Dedifferentiated amniotic fluid mesenchymal stem cell (primary cell): ENCODE measurements at regions not wholly inside any gene's neighbourhood (a gene's known extent, or its start where the extent isn't known, plus 50 kb on each side); places are given as distances from the start of the nearest gene placed in this dataset.
"Not testable (repeated sequence)": the region's sequence is repeated elsewhere in the genome, so short reads cannot be mapped to it uniquely, and the experiment has no call there.

Experiments
- DNase-seq: peaks from one replicate; pipeline ENCODE4 v3.0.0-alpha.2; 2016; ENCODE audit errors: extremely low spot score

DNA sequence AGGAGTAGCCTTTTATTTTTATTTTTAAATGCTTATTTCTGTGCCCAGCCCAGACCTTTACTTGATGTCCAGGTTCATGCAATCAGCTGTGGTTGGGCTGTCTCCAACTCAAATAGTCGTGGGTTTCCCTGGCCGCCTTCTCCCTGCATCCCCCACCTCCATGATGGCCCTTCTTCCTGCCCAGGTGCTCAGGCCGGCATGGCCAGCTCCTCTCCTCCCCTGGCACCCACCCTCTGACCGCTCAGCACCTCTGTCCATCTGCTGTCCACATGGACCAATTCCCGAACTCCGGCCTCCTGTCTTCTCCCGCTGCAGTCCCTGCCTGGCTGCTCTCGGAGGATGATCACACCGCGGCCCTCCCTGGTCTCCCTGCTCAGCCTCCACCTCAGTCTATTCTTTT, 81.2 kb upstream of the SULF2 start:
- no peak for DNase-seq

DNA sequence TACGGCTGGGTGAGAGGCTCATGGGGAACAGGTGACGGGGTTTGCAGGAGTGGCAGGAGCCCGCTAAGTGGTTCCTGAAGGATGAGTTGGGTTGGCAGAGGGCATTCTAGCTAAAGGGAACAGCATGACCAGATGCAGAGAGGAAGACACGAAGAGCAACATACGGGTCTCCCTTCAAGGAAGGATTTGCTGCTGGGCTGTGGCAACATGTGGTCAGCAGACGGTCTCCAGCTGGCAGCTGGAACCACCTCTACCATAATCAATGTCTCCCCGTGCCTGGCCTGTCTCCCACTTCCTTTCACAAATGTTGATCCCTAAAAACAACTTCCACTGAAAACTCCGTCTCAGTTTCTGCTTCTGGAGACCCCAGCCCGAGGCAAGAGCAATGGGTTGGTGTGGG, 80.6 kb upstream of the SULF2 start:
- no peak for DNase-seq

DNA sequence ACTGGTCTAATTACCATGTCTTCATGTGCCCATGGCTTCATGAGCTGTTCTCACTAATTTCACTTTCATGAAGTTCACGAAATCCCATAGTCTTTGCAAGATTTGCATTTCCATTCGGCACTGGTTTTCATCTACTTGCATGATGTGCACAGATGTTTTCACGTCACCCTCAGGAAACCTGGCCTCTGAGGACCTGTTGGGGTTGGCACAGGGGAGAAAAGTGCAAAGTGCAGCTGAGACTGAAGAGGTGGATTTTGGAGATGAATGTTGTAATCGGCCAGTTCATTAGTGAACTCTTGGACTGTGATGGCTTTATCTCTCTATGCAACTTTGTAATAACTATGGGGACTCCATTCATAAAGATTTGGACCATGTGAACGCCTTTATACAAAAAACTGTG, 80.2 kb upstream of the SULF2 start:
- no peak for DNase-seq

DNA sequence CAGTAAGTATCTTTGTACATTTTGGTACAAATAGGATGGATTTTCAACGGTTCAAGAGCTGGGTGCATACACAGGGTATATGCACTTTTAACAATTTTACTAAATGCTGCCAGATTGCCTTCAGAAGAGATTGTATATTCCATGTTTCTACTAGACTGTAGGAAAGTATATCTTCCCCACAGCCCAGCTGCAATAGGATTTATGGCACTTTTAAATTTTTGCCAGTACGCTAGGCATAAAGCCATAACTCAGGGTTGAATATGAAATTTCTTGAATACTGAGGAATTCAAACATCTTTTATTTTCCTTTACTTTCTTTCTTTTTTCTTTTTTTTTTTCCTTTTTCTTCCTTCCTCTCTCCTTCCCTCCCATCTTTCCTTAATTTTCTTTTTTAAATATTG, 78.7 kb upstream of the SULF2 start:
- no peak for DNase-seq

DNA sequence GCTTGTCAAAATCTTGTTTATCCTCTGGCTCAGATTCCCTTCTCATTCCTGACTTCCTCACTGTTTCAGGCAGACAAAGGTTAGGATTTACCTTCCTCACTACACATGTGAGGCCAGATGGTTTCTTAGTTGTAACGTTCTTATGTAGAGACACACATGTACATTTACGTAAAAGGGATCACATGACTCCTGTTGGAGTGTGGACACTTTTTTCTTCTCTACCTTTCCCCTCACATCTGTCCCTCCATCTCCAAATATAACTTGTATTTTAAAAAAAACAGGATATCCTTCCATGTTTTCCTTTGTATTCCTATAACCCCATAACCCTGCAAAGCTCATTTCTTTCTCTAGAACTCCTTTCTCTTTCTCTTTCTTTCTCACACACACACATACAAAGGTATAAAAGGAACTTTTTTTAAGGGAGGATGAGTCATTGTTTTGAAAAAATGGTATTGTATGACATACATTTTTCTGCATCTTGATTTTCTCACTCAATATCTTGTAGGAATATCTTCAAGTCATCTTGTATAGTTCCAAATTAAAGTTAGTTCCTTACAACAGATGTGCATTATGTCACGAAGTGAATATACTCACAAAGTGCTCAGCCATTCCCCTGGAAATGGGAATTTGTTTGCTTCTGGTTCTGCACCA, 78.2 kb upstream of the SULF2 start:
- no peak for DNase-seq

DNA sequence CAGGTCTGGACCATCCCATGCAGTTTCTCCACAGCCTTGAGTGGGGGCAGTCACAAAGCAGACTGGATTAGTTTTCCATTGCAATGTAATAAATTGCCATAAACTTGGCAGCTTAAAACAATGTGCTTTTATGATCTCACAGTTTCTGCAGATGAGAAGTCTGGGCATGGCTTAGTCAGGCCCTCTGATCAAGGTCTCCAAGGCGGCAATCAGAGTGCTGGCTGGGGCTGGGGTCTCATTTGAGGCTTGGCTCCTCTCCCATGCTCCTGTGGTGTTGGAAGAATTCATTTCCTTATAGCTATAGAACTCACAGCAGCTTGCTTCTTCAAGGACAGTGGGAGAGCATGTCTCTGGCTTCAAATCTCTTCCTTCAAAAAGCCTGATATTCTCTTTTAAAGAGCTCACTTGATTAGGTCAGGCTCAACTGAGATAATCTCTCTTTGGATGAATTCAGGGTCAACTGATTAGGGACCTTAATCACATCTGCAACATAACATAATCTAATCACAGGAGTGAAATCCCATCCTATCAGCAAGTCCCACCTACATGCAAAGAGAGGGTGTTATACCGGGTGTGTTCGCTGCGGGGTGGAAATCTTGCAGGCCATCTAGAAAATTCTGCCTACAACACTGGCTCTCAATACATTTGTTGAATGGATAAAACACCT, 77.4 kb upstream of the SULF2 start:
- no peak for DNase-seq

DNA sequence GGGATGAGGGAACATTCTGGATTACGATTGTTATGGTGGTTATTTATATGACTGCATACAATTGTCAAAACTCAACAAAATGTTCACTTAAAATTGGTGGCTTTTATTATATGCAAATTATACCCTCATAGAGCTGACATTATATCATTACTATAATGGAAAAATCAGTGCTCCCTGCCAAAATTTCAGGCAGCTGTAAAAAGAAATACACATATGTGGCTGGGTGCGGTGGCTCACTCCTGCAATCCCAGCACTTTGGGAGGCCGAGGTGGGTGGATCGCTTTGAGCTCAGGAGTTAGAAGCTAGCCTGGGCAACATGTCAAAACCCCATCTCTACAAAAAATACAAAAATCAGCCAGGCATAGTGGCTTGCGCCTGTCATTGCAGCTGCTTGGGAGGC, 75.8 kb upstream of the SULF2 start:
- no peak for DNase-seq

DNA sequence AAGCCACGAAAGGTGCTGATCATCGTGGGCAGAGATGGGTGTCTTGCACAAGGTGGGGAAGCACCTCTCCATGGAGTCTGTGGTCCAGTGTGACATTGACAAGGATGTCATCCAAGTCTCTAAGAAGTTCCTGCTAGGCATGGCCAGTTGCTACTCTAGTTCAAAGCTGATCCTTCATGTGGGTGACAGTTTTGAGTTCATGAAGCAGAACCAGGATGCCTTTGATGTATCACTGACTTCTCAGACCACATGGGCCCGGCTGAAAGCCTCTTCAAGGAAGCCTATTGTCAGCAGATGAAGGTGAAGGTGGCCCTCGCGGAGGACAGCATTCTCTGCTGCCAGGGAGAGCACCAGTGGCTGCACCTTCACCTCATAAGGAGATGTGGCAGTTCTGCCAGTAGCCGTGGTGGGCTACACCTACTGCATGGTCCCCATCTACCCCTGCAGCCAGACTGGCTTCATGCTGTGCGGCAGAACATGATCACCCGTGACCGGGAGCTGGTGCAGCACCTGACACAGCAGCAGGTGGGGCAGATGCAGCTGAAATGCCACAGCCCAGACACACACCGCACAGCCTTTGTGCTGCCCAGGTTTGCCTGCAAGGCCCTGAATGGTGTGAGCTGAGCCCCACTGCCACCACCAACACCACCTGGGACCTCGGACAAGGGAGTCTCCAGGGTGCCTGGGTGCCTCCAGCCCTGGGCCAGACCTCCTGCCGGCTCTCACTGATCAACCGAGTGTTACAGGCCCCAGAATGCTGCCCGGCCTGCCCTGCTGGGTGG, 75.0 kb upstream of the SULF2 start:
- DNase-seq, result no peak

DNA sequence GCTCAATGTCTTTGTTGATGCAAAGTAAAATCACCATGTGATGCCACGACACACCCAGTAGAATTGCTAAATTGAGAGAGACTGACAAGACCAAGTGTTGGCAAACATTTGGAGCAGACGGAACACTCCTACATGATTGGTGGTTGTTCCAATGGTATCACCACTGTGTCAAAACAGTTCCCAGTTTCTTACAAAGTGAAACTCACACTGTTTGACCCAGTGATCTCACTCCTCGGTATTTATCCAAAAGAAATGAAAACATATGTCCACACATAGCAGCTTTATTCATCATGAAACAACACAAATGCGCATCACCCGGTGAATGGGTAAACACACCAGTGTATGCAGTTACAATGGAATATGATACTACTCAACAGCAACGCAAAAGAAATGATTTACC, 74.0 kb upstream of the SULF2 start:
- DNase-seq, result no peak

DNA sequence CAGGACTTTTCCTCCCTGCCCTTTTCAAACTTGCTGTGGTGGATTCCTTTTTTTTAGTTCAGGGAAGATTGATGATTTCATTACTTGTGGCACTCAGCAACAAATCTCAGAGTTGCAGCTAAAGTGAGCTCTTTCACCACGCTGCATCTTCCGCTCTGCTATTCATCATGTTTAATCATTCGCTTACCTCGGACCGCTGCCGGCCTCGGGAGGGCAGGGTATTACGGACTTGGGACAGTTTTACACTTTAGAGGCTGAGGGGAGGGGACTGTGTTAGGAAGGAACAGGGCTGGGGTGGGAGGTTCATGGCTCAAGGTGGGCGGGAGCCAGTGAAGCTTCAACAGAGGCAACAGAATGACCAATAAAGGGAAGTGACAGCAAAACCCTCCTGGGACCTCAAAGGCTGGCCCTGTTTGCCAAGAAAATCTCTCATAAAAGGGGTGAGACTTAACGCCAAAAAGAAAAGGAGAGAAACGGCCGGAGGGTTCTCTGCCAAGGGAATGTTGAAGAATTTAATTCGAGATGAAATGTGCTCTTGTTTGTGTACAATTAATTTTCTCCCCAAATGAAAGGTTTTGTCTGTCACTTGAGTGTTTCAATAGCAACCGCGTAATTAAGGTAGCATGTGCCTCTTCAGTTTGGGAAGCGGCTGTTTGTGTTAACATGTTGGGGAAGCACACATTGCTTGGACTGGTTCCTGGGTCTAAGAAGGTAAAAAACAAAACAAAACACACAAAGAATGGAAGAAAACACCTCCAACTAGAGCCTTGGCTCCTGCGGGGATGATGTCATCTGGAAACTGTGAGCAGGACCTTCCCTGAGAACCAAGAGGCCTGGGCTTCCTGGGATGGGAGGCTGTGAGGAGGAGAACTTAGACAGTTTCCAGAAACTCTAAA, 72.5 kb upstream of the SULF2 start:
- no peak for DNase-seq

DNA sequence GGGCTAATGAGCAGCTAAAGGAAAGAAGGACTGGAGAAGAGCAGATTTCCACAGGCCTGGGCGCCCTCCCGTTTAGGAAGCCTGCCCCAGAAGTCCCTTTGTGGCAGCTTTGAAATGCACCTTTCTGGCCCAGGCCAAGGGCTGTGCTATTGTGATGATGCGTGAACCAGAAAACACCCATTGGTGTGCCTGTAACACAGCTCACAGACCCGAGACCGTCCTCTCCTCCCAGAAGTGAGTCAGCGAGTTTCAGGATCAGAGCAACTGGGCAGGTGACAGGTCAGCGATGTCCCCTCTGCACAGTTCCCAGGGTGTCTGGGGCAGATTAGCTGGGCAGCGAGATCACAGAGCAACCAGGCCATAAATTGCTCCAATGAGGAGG, 71.9 kb upstream of the SULF2 start:
- no peak for DNase-seq

DNA sequence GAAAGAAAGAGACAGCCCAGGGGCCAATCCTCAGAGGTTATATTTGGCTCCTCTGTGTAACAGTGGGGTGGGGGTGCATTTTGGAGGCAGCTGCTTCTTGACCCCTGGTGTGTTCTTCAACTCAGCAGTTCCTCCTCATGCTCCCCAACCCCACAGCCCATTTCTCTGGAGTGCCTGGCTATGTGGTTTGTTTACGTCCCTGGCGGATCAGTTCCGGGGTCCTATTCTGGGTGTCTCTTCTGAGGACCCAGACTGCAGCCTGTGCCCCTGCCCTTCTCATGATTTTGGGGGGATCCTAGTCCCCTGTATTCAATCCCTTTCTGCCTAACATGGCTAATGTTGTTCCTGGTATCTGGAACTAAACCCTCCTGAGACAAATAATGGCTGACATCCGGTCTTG, 70.5 kb upstream of the SULF2 start:
- no peak for DNase-seq

DNA sequence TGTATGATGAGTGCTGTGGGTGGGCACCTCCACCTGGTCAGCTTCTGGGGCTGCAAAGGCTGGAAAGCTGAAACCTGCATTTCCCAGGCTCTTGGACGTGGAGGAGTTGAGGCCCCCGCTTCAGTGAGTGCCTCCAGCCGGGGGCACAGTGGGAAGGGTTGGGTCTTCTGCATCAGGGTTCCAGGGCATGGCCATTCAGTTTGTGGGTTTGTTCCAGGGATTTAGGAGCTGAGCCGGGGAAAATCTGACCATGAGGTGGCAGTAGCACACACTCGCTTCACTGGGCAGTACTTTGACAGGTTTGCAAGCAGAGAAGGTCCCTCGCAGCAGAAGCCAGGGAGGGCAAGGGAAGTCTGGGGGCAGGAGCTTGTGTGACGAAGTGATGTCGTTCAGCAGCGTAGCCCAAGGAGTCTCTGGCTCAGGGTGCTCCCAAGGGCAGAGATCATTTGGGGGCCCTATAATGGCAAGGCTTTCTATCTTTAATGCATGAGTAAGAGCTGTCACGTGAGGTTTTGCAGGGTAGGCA, 69.5 kb upstream of the SULF2 start:
- no peak for DNase-seq

DNA sequence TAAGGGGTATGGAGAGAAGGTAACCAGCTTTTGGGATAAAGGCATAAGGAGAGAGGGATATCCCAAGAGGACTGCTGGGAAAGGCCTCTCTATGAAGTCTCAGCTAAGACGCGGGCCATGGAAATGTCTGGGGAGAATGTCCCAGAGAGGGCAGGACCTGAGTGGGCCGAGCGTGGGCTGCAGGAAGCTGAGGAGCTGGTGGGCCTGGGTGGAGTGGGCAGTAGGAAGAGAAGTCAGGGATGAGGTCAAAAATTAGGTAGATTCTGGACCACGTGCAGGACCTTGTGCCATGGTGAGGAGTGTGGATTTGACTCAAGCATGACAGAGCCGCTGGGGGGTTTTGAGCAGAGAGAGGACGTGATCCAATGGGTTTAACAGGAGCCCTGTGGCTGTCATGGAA, 66.5 kb upstream of the SULF2 start:
- DNase-seq, result no peak

DNA sequence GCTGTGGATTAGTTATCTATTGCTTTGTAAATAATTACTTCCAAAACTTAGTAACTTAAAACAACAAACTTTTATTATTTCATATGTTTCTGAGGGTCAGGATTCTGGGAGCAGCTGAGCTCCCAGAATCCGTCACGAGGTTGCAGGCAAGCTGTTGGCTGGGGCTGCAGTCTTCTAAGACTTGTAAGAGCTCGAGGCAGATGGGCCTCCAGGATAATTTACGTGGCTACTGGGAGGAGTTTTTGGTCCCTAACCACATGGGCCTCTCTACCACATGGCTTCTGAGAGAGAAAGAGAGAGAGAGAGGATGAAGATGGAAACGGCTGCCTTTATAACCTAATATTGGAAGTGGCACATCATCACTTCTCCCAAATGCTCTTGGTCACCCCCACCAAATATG, 64.9 kb upstream of the SULF2 start:
- no peak for DNase-seq

DNA sequence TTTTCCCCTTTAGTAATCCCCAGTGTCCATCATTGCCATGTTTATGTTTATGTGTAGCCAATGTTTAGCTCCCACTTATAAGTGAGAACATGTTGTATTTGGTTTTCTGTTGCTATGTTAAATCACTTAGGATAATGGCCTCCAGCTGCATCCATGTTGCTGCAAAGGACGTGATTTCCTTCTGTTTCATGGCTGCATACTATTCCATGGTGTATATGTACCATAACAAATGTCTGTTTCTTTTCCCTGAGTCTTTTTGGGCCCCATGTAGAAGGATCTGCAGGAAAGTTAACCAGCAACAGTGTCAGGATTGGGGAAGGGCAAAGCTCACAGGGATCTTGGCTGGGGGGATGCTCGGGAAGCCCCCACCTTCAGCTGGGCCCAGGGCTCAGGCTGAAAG, 64.3 kb upstream of the SULF2 start:
- DNase-seq, result no peak

DNA sequence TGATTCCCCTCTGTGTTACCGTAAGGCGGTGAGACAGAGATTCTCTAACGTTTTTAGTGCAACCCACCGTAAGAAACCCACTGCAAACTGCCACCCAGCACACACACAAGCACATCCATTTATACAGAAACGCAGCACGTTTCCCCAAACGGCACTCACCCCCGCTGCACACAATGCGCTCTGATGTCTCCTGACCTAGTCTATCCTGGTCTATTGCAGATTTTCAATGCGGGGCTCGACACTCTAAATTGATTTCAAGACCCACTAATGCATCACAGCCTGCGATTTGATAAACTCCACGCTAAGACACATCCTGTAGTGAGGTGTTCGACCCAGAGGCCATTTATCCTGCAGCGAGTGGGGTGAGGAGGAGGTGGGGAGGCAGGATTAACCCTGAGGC, 63.7 kb upstream of the SULF2 start:
- no peak for DNase-seq

DNA sequence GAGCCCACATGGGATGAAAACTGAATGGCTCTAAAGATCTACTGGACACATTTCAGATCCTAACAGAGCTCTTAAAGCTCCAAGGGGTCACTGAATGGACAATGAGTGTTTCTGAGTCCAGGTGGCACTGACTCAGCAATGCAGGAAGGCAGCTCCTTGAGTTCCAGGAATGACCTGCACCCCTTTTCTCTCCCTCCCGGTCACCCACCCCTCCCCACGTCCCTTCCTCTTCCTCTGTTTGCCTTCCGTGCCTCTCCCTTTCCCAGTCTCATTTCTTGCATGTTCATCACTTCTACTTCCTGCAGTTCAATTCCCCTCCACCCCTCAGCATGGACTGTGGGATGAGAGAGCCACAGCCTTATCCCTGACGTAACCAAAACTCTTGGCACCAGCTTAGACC, 63.3 kb upstream of the SULF2 start:
- DNase-seq, result not testable (repeated sequence)

DNA sequence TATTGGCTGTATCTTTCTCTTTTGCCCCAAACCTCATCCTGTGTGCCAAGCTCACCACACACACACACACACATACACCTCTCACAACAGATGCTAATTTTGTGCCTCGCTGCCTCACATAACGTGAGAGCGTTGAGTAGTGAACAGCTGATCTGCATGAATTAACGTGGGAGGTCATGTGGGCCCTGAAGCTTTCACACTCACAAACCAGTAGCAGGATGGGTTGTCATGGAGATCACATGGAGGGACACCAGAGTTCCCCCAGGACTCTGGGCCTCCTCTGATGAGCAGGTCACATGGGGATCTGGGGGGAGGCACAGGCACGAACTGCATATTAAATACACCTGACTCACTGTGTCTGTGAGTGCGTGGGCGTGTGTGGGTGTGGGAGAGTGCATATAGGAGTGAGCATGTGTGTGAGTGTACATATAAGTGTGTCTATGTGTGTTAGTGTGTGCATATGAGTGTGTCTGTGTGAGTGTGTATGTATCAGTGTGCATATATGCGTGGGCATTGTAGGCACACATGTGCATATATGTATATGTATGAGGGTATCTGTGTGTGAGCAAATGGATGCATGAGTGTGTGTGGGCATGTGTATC, 62.7 kb upstream of the SULF2 start:
- DNase-seq, result no peak

DNA sequence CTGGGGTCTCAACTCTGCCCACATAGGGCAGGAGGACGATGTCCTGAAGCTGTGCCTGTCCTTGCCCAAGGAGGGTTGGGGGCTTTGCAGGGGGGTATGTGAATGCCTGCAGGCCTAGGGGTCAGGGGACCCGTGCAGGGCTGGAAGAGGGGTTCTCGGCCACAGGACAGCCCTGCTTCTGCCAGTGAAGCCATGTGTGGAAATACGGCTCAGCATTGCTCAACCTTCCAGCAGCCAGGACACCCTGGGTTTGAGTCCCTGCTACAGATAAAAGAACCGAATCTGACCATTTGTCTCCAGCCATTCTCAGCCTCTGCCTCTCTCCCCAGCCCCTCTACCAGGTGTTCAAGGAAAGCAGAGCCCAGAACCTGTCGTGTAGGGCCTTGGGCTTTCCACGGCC, 61.9 kb upstream of the SULF2 start:
- not testable (repeated sequence) for DNase-seq

DNA sequence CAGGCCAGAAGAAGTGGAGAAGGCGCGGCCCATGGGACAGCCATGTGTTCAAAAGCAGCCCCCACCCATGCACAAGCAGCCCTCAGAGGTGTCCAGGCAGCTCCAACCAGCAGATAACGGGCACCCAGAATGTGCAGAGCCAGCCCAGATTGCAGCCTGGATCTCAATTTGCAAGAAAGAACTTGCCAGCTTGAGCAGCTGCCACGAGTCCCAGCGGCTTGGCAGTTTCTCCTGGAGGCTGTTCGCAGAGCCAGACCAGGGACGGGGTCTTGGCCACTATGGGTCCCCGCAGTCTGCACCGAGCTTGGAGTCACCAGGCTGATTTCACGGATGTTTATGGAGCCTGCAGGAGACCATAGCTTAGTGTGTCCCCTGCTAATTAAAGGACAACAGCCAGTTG, 61.4 kb upstream of the SULF2 start:
- DNase-seq, result not testable (repeated sequence)
